Lower leg skin (tissue), 4 donors: ENCODE measurements at regions not wholly inside any gene's neighbourhood (a gene's known extent, or its start where the extent isn't known, plus 50 kb on each side); places are given as distances from the start of the nearest gene placed in this dataset.

Experiments
- DNase-seq, 2 donors: peaks; one replicate each; pipeline ENCODE4 v3.0.0-alpha.2; 2019; ENCODE audit warnings: low spot score in 2 of 2
- H3K4me3 ChIP-seq: fragments of 200-600 bp; sonication (generic); 2 replicates; pipeline ENCODE4 v1.5.1; 2017; ENCODE audit warnings: mild to moderate bottlenecking, low read depth; ENCODE audit not compliant: poor library complexity, severe bottlenecking
- CTCF ChIP-seq, 3 donors: fragments of 450-650 bp; IDR thresholded peaks; one replicate each; pipeline ENCODE4 v1.5.1; 2016; ENCODE audit warnings: antibody characterized with exemption in 3 of 3, mild to moderate bottlenecking in 3 of 3, moderate library complexity in 2 of 3
- POLR2A ChIP-seq, 2 donors: fragments of 450-650 bp; IDR thresholded peaks; one replicate each; pipeline ENCODE4 v1.6.1; 2016 to 2017; ENCODE audit warnings: antibody characterized with exemption in 2 of 2, mild to moderate bottlenecking in 1 of 2, moderate library complexity in 1 of 2
- WGBS, 2 donors: methylation state at CpG; one replicate each; pipeline ENCODE4 v1.1.5; 2018; 5-methylcytosine and 5-hydroxymethylcytosine counted together
- intact Hi-C: fragments of 100-400 bp; cut with DNase I; formaldehyde crosslinking; loops from one replicate; pipeline ENCODE4 v1.15.0; 2023; ENCODE audit warnings: low total_unique reads

GRCh38 chr2:200084036-200084435, 128.7 kb downstream of the MAIP1 start:
- TF ChIP-seq POLR2A (IDR thresholded peaks at IDR 0.05) = no peak
- TF ChIP-seq CTCF (IDR thresholded peaks at IDR 0.05) = no peak
- DNase-seq = no peak
- no peak overlapping the region for H3K4me3 ChIP-seq
- intact Hi-C loops = no loop called here

GRCh38 chr2:200086911-200087310, 131.5 kb downstream of the MAIP1 start:
- 79 to 86% methylated on average over 9 of the region's 9 CpGs for WGBS, 2 donors
- intact Hi-C loops = no loop called here
- H3K4me3 ChIP-seq = no peak overlapping the region
- TF ChIP-seq CTCF (IDR thresholded peaks at IDR 0.05) (no peak), POLR2A (IDR thresholded peaks at IDR 0.05) (no peak)
- no peak for DNase-seq

- TF ChIP-seq CTCF (IDR thresholded peaks at IDR 0.05) (no peak), POLR2A (IDR thresholded peaks at IDR 0.05) (no peak)
- H3K4me3 ChIP-seq = no peak overlapping the region
- 91% methylated on average over 5 of the region's 5 CpGs for WGBS, 2 donors
- no peak for DNase-seq
- intact Hi-C loops = no loop called here
Measured at GRCh38 chr2:200087451-200087850, 132.1 kb downstream of the MAIP1 start.

- H3K4me3 ChIP-seq = no peak overlapping the region
- 80 to 82% methylated on average over 6 of the region's 6 CpGs for WGBS, 2 donors
- intact Hi-C loops = no loop called here
- TF ChIP-seq POLR2A (IDR thresholded peaks at IDR 0.05) = no peak
- TF ChIP-seq CTCF (IDR thresholded peaks at IDR 0.05) = no peak
- DNase-seq = no peak
Measured at GRCh38 chr2:200089040-200089755, 133.8 kb downstream of the MAIP1 start.

GRCh38 chr2:200089756-200090109, 134.4 kb downstream of the MAIP1 start:
- no peak for DNase-seq
- TF ChIP-seq CTCF (IDR thresholded peaks at IDR 0.05) (no peak), POLR2A (IDR thresholded peaks at IDR 0.05) (no peak)
- H3K4me3 ChIP-seq = no peak overlapping the region
- intact Hi-C loops = no loop called here
- WGBS, 2 donors = 83 to 91% methylated on average over 6 of the region's 6 CpGs

GRCh38 chr2:200090683-200091082, 135.3 kb downstream of the MAIP1 start:
- intact Hi-C loops = no loop called here
- DNase-seq = no peak
- H3K4me3 ChIP-seq = no peak overlapping the region
- no peak for TF ChIP-seq POLR2A (IDR thresholded peaks at IDR 0.05)
- no peak for TF ChIP-seq CTCF (IDR thresholded peaks at IDR 0.05)
- 82 to 88% methylated on average over 6 of the region's 6 CpGs for WGBS, 2 donors
